ENCODE measurements at regions not wholly inside any gene's neighbourhood (a gene's known extent, or its start where the extent isn't known, plus 50 kb on each side); places are given as distances from the start of the nearest gene placed in this dataset.
"Not testable (repeated sequence)": the region's sequence is repeated elsewhere in the genome, so short reads cannot be mapped to it uniquely, and the experiment has no call there.

DNA sequence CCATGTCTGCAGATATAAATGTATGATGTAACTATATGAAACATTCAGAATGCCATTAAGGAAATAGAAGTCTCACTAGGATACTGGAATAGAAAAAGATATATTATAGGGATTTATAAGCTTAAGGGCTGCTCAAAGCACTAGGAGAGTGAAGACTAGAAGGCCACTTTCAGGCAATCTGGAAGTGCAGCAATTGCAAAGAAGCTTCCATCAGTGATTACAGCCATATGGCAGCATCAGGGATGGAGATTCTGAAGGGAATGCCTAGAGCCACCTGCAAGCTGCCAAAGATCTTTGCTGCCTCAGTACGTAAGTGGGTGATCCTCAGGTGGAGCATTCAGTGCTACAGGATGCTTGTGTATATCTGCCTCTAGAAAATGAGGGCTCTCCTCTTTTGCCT, 796.2 kb upstream of the EPHA7 start:
- no peak for DNase-seq

DNA sequence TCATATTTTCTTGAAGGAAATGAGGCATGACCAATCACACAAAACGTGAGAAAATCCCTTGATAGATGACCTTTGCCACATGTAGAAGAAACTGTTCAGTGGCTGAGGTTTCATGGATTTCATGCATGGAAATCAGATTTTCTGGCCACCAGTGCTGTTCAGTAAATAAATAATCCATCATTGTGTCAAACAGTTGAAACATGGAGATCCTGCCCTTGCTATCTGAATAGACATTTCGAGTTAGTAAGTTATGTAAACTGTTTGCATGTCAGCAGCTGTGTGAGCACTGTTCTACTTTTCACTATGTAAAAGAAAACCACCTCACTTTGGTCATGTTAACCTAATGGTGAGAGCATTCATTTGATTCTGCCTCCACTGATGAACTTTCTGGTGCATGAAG, 793.9 kb upstream of the EPHA7 start:
- no peak for DNase-seq

GRCh38 chr6:94196891-94197290, 777.5 kb upstream of the EPHA7 start:
- DNase-seq: peak; percentile 14

DNA sequence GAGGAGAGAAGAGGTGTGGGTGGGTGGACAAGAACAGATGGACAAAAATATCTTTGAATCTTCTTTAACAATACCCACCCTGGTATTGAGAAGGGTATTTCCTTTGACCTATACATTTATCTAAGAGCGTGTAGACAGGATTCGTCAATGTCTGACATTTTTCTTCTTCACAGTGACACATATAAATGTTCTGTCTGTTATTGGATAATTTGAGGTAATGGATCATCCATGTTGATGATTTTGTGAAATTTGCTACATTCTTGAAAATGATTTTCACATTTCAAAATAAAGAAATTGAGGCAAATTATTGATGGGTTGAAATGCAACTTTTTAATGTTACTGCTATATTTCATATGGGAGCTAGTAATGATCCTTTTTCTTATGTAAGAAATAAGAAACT, 770.7 kb upstream of the EPHA7 start:
- DNase-seq: no peak

GRCh38 chr6:94184666-94185464, 765.5 kb upstream of the EPHA7 start:
- no peak for DNase-seq

DNA sequence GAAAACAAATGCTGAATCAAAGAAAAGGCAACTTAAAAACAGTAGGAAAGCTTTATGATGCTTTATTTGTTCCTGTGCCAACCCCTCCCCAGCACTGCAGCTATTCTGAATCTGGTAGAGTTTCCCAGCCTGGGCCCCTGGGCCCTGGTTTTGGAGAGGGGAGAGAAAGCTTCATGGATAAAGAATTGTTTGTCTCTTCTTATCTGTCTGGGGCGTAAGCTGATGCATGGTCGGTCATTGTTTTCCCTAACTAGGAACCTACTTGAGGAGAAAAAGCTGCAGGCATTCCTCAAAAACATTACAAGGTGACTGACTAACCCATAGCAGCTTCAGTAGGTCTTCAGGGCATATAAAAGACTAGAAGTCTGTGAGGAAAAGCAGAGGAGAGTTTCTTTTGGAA, 758.1 kb upstream of the EPHA7 start:
- DNase-seq: no peak

DNA sequence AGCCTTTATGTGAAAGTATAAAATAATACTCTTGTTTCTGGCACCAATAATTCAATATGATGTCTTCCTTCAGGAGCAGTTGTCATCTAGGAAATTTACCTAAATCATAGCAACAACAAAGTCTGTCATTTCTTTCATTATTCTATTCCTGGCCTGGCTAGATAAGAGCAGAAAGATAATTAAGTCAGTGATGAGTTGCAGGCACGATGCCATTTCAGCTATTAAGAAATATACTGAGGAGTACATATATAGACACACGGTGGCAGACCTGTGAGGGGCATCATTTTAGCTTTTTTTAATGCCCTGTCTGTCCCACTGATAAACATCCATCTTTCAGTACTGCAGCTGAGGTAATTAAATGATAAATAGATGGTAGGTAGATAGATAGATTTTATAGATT, 756.1 kb upstream of the EPHA7 start:
- DNase-seq: no peak

DNA sequence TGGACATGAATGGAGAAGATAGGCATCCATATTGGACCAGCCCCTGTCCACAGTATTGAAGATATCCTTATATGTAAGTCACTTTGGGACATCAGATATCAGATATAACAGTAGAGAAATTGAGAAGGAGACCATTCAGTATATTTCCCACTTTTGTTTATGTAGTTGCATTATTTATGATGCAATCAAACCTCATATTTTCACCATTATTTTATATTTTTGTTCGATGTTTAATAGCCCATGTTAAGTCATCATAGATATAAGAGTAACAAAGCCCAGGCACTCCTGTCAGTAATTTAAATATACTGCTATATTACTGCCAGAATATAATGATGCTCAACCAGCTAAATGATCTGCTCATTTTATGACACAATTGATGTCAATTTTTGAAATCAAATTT, 744.5 kb upstream of the EPHA7 start:
- no peak for DNase-seq

DNA sequence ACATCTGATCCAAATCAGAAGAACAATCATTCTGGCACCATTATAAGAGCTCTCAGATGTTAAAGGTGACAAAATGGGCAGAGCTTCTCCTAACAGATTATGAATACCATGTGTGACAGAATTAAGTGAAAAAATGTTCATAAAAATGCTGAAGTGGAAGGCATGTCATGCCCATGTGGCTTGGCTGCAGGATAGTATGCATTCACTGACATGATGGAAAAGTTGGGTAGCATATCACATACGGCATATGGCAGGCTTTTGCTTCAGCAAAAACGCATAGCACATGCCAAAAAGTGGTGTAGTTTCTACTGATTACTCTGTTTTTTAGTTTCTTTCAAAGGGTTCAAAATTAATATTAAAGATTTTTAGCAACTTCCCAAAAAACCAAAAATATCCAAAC, 731.5 kb upstream of the EPHA7 start:
- DNase-seq: no peak

DNA sequence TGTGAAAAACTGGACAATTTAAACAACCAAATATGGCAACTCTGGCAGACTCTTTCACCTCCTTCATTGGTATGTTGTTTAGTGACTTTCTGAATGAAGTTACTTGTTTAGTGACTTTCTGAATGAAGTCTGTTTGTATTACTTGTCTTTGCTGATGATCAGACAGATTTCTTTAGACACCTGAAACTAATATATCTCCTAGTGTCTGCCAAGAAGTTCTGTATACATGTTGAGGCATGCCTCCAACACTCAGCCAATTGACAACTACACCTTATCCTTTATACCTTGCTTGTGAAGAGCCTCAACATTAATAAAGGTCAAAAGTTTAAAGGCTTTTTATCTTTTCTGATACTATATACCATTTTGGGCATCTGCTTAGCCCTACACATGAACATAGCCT, 725.4 kb upstream of the EPHA7 start:
- DNase-seq: no peak

- DNase-seq: not testable (repeated sequence)
Observed at GRCh38 chr6:94137178-94137577, 717.8 kb upstream of the EPHA7 start.

DNA sequence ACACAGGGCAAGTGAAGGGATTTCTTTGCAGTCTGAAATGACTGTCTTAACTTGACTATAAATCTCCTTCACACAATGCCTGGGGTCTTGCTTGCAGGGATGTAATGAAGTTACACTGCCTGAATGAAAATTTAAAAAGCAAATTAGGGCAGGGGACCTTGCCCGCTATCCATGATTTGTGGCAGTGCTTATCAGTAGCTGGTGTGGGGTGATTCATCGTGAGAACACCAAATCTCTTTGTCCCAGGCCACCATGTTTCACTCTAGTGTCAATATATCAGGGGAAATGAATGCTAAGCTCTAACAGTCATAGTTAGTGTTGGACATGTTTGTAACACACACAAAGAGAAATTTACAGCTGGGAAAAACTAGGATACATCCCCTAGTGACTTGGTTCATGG, 713.7 kb upstream of the EPHA7 start:
- DNase-seq: no peak

- DNase-seq: no peak
Observed at GRCh38 chr6:94131271-94131670, 711.9 kb upstream of the EPHA7 start.

GRCh38 chr6:94130478-94130877, 711.1 kb upstream of the EPHA7 start:
- DNase-seq: no peak

DNA sequence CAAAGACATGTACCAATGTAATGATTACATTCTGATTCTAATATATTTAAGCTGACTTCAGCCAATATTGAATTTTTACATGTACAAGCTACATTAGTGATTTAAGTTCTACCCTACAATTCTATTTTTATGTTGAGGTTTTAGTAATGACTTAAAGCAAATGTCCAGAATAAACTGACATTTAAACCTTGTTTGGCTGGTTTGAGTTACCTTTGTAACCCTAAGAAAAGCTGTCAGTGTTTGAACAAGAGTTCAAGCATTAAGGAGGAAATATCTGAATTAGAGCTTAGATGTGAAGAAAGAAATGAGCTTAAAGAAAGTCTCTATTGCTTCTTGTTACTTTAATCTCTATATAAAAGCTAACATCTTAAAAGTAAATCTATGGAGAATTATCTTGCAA, 710.6 kb upstream of the EPHA7 start:
- no peak for DNase-seq

GRCh38 chr6:94127716-94128115, 708.4 kb upstream of the EPHA7 start:
- DNase-seq: no peak

GRCh38 chr6:94124333-94124732, 705.0 kb upstream of the EPHA7 start:
- DNase-seq: no peak

- no peak for DNase-seq
Observed at GRCh38 chr6:94121094-94121493, 701.7 kb upstream of the EPHA7 start.

DNA sequence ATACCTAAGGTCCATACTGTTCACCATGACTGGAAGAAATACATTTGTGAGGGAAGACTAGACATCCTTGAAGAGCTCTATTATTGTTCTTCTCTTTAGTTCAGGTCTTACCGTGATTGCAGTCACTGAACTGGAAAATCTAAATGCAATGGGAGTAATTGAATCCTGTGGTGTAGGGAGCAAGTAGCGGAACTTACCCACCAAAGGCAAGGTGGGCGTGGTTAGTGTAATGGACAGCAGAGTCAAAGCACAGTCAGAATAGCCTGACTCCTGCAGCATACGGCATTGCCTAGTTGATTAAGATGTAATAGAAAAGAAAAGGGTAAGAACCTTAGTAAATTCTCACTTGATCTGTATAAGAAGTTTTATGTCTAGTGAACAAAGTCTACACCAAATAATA, 679.7 kb upstream of the EPHA7 start:
- DNase-seq: no peak

DNA sequence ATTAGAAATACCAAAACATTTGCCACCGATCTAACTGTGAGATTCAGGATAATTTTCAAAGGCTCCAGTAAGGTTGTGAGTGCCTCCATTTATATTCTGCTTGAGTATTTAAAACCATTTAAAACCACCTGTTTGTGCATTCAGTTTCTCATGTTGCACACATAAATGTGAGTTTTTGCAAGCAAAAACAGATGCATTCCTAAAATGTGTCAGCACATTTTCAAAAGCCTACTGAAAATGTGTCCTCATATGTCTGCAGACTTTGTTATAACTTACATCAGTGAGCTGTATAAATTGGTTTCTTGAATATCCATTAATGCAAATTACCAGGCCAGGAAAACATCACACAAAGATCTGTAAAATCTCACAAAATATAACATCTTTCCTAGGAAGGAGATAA, 676.6 kb upstream of the EPHA7 start:
- no peak for DNase-seq

GRCh38 chr6:94089941-94090340, 670.6 kb upstream of the EPHA7 start:
- DNase-seq: no peak

GRCh38 chr6:94088870-94089269, 669.5 kb upstream of the EPHA7 start:
- DNase-seq: no peak

- DNase-seq: no peak
Observed at GRCh38 chr6:94074764-94075163, 655.4 kb upstream of the EPHA7 start.

DNA sequence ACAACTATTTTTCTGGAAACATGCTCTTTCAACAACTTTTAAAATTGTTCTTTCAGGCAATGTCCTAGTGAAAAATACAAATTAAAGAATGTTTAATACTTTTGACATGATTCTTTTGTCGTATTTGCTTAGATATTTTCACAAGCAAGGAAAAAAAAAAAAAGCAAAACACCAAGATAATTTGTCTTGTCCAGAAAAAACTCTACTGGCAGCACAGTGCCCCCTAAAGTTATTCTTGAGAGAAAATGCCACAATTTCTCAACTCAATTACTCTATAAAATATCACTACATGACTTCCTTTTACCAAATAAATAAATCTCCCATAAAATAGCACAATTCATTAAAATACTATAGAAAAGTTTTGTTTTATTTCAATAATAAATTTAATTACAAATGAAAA, 652.5 kb upstream of the EPHA7 start:
- DNase-seq: no peak
